Inflammatory macrophage (primary cell): ENCODE measurements at regions not wholly inside any gene's neighbourhood (a gene's known extent, or its start where the extent isn't known, plus 50 kb on each side); places are given as distances from the start of the nearest gene placed in this dataset.
A peak's percentile ranks its signal among the peaks of the same experiment; 100 is the strongest.
"Not testable (repeated sequence)": the region's sequence is repeated elsewhere in the genome, so short reads cannot be mapped to it uniquely, and the experiment has no call there.

Experiments
- DNase-seq, 2 donors: peaks; one replicate each; pipeline ENCODE4 v3.0.0-alpha.2; 2020 to 2022

GRCh38 chr13:50158385-50159165 lies 143.3 kb downstream of the KCNRG start:
- DNase-seq, result no peak

DNA sequence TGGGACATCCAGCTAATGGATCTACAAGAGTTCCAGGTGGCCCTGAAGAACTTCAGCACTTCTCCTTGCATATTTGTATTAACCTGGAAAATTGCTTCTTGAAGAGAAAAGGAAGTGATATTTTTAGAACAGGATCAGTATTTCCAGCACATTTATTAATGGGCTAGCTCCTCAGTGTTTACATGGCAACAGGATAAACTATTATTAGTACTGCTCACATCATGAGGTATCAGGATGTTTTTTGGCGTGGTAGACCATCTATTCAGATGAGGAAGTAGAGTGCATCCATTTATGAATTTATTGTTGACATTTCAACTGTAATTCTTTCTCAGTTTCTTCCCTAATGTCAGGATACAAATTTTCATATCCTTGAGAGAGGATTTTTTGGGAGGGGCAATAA lies 144.4 kb downstream of the KCNRG start:
- DNase-seq, result no peak

- no peak for DNase-seq
Observed at GRCh38 chr13:50161052-50161451, 145.8 kb downstream of the KCNRG start.

DNA sequence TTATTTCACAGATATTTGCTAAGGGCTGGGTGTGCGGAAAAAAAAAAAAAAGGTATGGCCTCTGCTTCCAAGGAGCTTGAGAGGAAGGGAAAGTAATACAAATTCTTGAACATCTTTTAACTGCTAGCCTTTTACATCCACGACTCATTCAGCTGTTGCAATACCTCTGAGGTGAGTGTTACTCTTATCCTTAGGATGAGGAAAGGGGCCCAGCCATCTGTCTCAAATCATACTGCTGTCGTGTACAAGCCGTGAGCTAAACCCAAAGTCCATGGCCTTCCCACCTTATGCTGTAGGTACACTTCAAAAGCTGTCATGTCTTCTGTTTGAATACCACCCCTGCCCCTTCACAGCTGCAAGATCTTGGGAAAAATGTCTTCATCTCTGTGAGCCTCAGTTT lies 146.8 kb downstream of the KCNRG start:
- DNase-seq, result no peak

GRCh38 chr13:50162567-50162966 lies 147.3 kb downstream of the KCNRG start:
- no peak for DNase-seq

DNA sequence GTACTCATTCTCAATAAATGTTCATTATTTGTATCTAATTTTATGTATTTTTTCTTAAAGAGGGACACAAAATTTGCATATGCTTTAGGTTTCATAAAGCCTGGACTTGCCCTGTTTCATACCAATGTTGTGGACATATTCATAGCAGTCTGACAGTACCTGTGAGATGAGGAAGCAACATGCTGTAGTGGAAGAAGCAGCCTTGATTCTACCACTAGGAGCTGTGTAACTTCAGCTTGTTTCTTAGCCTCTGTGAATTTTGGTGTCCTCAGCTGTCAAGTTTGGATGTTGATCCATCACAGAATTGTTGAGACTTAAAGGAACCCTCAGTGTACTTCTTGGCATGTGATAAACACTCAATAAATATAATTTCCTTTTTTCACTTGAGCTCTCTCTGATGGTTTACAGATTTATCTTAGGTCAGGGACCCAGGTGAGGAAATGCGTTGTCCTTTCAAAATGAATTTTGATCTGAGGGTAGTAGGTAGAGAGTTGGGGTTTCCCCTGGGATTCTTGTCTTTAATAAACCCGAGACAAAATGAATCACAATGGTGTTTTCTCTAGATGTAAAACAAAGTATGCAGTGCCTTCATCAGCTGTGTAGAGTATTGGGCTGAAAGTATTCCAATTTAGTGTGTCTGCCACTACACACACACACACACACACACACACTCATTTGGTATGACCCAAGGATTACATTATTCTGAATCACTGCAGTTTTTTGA lies 152.1 kb downstream of the KCNRG start:
- DNase-seq, result peak in 1 of 2 donors; percentile 14

- no peak for DNase-seq
Observed at GRCh38 chr13:50167967-50168366, 152.7 kb downstream of the KCNRG start.

GRCh38 chr13:50168786-50169185 lies 153.5 kb downstream of the KCNRG start:
- no peak for DNase-seq

DNA sequence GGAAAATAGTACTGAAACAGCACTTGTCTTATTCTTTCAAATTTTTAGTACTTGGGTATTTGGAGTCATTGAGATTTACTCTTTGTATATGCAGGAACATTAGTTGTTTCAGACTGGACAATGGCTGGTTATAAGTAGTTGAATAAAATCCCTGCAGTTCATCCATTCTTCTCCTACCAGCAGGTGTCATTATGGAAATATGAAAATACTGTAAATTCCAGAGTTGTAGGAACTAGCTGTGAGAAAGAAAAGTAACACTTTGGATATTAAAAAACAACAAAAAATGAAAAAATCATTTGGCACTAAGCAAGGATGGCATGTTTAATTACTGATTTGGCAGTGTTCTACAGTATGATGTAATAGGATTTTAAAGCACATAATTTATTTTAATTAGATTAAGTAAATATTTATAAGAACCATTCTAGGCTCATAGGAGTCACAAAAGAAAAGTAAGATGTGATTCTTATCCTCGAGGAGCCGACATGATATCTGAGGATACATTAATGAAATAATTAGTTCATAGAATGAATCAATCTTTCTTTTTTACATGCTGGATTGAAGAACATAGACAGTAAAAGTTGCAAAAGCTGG lies 155.3 kb downstream of the KCNRG start:
- DNase-seq, result peak; percentile 8 to 28

- DNase-seq, result no peak
Observed at GRCh38 chr13:50171590-50172282, 156.5 kb downstream of the KCNRG start.

DNA sequence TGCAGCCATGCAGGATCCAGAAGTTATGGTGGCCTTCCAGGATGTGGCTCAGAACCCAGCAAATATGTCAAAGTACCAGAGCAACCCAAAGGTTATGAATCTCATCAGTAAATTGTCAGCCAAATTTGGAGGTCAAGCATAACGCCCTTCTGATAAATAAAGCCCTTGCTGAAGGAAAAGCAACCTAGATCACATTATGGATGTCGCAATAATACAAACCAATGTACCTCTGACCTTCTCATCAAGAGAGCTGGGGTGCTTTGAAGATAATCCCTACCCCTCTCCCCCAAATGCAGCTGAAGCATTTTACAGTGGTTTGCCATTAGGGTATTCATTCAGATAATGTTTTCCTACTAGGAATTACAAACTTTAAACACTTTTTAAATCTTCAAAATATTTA lies 157.8 kb downstream of the KCNRG start:
- not testable (repeated sequence) for DNase-seq

- no peak for DNase-seq
Observed at GRCh38 chr13:50174630-50175029, 159.4 kb downstream of the KCNRG start.

- peak in 1 of 2 donors; percentile 26 for DNase-seq
Observed at GRCh38 chr13:50179977-50180376, 164.7 kb downstream of the KCNRG start.

DNA sequence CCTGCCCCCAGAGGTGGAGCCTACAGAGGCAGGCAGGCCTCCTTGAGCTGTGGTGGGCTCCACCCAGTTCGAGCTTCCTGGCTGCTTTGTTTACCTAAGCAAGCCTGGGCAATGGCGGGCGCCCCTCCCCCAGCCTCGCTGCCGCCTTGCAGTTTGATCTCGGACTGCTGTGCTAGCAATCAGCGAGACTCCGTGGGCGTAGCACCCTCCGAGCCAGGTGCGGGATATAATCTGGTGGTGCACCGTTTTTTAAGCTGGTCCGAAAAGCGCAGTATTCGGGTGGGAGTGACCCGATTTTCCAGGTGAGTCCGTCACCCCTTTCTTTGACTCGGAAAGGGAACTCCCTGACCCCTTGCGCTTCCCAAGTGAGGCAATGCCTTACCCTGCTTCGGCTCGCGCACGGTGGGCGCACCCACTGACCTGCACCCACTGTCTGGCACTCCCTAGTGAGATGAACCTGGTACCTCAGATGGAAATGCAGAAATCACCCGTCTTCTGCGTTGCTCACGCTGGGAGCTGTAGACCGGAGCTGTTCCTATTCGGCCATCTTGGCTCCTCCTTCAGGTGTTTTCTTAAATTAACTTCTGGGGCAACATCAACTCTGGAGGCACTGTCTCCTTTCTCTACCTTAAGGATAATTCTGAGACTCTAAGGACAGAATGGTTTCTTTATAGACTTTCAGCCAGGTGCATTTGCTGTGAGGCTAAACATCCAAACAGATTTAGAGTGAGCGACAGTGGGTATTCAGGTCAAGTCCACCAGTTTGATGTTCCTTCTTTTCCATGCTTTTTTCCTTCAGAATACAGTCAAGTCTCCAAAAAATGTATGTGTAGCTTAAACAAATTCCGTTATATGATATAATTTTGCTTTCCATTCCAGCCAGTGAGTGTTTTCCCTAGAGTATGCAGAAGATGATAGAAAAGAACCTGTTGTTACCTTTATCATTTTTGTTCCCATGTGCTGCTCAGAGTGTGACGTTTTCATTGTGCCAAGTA lies 170.8 kb downstream of the KCNRG start:
- not testable (repeated sequence) for DNase-seq

DNA sequence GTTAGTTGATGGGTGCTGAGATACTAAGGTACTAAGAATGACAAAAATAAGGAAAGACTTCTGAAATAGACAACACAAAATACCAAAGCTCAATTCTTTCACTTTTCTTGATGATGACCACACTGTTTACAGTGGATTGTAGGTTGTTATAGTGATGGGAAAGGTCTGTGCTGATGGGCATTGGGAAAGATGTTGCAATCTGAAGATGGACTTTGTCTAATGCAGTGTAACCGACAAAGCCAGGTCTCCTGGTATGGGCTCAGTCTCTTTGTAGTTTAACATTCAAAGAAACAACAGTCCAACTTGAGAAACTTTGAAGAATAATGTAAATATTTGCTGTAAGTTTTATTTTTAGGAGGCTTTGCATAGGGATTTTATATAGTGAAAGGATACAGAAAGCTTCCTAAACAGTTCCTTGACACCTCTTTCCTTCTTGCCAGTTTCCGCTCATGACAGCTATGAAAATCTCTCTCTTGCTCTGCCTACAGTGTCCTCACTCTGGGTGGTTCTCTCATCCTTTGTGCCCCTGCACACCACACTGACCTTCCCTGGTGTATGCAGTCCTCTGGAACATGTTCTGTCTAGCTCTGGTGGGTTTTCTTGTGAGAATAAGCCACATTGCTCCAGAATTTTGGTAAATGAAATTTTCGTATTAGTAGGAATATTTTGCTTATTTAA lies 172.2 kb downstream of the KCNRG start:
- no peak for DNase-seq

GRCh38 chr13:50188696-50189095 lies 173.5 kb downstream of the KCNRG start:
- no peak for DNase-seq

DNA sequence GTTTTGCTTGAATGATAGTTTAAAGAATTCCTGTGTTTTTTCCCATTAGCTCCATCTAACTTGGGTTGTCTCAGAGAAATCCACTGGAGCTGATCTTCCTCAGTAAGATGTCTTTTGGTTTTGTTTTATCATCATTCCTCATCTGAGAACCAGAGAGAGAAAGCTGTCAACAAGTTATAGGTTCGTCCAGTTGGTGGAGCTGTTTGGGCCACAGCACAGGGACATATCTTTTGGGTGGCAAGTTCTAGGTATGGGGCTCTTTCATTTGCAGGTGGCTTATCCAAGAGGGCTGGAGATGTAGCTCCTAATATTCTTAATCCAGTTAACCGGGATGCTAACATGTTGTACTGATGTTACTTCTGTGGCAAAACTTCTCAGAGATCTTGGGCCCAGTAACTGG lies 174.2 kb downstream of the KCNRG start:
- DNase-seq, result no peak

DNA sequence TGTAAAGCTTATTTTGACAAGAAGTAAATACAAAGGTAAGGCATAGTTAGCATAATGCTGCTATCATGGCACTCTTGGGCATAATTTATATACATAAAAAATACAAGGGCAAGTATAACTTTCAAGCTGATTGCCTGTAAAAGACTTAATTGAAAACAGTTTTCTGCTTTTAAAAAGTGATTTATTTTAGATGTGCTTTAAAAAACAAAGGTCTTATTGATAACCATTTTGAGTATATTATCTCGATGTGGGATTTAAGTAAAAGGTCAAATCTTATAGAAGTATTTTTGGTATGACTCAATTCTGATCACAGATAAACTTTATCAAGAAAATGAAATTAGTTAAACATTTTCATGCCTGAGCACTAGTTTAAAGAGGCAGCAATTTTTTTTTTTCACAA lies 175.8 kb downstream of the KCNRG start:
- DNase-seq, result no peak

- DNase-seq, result no peak
Observed at GRCh38 chr13:50192272-50192813, 177.1 kb downstream of the KCNRG start.

GRCh38 chr13:50195045-50195444 lies 179.8 kb downstream of the KCNRG start:
- DNase-seq, result no peak

GRCh38 chr13:50196118-50196517 lies 180.9 kb downstream of the KCNRG start:
- no peak for DNase-seq
